NCI-H1930 (cell line): ENCODE measurements at regions not wholly inside any gene's neighbourhood (a gene's known extent, or its start where the extent isn't known, plus 50 kb on each side); places are given as distances from the start of the nearest gene placed in this dataset.

Experiments used
- DNase-seq, 2 experiments: peaks; one replicate each; lab custom pipeline; 2025; lab: John Stamatoyannopoulos, UW

DNA sequence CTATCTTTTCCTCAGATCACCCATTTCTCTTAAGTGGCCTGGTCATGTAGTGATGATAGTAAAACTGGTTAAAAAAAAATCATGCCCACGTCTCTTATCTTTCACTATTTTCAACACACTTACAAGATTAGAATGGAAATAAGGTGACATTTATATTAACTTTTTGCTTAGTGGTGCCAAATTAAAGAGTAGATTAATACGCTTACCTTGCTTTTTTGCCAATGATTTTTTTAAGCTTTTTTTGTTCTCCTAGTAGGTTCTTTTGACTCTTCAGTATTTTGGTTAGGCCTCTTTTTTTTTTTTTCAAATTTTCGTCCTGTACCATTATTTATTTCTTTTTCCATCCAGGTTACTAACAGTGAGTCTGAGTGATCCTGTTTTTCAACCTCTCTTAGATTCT, 147.9 kb downstream of the PTCSC3 start:
- DNase-seq, result no peak

DNA sequence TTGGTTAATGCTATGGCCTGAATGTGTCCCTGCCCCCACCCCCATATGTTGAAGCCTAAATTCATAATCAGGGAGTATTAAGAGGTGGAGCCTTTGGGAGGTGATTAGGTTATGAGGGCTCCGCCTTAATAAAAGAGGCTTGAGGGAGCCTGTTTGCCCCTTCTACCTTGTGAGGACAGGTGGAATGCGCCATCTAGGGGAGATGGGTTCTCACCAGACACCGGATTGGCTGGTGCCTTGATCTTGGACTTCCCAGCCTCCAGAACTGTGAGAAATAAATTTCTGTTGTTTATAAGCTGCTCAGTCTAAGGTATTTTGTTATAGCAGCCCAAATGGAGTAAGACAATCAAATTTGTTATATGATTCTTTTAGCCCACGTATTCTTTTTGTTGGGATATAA, 148.3 kb downstream of the PTCSC3 start:
- DNase-seq, result no peak

DNA sequence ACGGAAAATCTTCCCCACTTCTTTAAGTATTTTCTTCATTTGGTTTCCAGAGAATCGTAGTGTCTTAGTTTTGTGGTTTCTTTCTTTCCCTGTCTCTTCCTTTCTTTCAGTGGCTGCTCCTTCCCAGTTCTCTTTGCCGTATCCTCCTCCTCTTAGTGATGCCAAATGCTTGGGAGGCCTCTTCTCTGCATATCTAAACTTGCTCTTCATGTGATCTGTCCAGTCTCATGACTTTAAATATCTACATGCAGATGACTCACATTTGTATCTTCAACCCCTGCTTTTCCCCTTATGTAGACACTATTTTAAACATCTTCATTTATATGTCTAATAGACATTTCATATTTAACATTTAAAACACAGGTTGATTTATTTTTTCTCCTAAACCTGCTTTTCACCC, 149.2 kb downstream of the PTCSC3 start:
- DNase-seq, result no peak

DNA sequence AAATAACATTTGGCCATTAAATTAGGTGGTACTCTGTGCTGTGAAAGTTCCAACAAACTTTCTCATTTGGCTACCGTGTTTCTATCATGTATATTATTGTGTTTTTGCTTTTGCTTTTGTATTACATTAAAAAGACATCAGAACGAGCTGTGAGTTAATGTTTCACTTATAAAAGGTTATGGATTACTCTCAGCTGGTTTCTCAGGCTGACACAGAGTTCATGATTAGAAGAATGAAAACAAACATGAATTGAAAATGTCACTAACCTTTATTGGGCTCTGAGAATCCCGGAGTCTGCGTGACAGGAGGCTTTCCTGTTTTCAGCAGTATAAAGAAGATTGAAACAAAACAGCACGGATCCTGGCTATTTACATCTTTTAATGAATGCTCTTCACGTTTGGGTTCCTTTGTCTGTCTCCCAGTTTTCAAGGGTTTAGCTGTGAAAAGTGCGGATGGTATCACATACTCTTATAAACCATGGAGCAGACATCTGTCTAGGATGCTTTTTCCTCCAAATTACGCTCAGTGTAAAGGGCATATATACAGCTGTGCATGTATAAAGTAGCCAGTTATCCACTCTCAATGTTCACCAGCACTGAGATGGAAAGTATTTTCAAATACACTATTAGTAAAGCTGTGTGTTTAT, 153.6 kb downstream of the PTCSC3 start:
- peak; percentile 23 to 46 for DNase-seq

DNA sequence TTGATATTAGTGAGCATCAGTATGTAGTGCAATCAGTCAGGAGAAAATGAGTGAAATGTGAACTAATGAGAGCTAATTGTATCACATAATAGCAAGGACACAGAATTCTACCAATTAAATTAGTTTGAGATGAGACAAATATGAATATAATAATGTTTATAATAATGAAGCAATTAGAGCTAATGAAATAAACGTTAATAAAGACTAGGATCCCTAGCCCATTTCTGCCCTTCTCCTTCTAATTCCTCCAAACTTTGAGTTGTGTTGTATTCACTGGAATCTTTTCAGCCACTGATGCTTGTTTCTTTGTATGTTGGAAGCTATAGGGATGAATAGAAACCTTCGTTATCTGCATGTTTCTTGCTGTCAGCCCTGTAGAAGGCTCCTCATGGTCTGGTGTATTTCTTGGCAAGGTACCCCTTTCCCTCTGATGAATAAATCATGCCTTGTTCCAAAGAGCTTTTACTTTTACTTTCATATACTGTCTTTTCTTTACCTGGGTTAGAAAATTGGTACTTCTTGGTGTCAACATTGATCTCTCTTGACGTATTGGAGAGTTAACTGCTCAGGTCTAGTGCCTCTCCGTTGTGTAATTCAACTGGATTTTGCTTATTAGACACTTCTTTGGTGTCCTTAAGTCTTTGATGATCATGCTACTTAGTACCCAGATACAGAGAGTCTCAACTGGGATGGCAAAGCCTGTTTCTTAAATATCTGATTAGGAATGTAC, 154.8 kb downstream of the PTCSC3 start:
- no peak for DNase-seq

DNA sequence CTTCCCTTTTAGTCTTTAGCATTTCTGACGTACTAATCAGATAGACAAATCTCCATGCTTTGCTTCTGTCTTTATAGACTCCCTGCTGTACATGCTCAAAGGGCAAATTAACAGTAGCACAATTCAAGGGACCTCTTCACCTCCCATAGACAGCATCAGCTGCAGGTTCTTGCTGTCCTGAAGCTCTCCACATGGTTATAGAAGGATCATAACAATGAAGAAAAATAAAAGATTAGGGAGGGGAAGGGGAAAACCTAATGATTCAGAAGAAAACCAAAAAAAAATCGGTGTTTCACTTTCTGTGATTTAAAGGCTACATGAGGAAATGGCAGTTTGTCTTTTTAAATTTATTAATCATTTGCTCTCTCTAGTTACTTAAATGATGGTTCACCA, 155.5 kb downstream of the PTCSC3 start:
- DNase-seq, result peak in 1 of 2 experiments; percentile 87

DNA sequence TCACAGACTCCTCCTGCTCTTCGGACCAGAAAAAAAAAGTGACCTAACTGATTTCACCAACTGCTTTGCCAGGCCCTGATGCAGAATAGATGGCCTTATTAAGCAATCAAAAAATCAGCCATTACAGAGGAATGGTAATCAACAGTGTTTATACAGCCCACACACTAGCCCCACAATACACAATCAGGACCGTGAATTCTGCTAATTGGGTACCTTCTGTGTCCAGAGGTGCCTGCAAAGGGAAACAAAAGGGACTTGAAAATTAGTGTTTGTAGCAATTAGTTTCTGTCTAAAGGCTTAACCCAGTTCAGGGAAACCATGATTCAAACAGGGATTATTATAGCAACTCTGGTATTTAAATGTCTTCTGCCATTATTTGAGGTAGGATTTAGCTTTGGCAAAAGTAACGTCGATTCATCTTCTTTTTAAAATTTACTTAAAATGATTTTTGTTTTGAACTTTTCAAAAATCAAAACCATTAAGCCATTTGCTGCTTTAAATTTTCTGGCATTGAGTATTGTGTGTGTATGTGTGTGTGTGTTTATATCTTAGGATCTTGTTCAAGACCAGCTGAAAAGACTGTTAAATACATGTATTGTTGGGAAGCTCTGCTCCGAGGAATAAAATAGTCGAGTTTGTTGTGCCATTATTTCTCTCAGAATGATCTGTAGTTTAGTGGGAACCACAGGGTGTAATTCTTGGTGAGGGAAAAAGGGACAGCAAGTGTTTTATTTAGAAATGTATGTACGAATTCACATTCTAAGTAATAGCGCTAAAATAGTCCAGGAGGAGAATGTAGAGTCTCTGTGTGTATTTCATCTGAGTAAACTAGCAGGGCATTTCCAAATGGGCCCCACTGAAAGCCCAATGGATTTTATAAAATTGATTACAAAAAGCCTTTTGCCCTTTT, 156.1 kb downstream of the PTCSC3 start:
- DNase-seq, result peak; percentile 94 to 95

DNA sequence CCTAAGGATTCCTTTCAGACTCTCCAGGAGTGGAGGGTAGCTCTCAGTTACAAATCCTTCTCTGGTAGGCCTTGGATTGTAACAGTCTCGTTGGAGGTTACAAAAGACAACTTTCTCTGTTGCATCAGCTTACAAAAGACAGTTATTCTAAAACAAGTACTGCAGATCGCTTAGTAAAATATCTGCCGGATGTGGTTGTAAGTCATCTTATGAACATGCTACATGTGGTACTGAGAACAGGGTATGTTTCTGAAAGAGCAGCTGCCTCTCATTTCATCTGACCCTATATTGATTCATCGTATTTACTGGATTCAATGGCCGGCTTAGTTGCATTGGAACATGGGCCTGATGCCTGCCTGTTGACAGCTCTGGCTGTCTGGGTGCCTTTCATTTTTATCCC, 157.4 kb downstream of the PTCSC3 start:
- DNase-seq, result peak; percentile 52 to 64

DNA sequence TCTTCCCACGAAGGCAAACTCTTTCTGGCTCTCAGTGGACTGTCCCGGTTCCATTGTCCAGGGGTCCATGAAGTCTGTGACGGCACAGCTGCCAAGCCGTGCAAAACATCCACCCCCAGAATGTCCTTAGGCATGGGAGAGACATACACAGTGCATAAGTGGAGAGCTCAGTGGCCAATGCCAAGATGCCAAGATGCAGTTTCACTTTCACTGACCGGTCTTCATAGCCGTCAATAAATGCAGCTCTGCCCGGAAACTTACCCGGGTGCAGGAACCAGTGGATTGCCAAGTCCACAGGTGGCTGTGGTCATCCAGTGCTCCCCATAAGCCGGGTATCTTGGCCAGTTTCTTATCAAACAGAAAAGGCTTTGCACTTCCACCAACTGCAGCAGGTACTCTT, 162.3 kb downstream of the PTCSC3 start:
- no peak for DNase-seq

DNA sequence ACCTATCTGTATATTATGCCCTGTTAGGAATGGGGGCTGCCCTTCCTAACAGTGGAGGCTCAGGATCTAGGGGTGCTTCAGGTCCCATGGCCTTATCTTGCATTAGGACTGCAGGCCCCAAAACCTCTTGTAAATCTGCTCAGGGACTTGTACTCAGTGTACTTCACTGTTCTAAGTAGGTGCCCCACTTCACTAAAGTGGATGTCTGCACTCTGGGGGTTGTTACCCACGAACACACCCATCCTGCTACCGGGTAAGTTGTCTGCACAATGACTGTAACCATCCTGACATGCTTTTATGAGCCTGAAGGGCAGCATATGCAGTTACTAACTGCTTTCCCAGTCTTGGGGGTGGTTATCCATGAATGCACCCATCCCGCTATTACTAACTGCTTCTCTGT, 163.0 kb downstream of the PTCSC3 start:
- no peak for DNase-seq

DNA sequence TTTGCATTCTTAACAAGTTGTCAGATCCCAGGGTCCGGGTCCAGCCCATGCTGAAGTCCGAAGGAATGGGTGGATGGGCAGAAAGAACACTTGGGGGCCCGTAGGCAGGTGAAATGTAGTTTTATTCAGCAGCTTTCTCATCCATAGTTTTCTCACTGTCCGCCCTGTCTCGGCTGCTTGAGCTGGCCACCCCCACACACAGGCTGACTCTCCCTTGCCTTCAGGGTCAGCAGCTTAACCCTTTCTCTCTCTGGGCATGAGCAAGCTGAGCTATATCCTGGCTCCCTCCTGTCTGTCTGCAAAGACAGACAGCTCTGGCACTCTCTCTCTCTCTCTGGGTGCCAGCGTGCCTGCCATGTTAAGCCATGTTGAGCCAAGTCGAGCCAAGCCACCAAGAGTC, 163.9 kb downstream of the PTCSC3 start:
- no peak for DNase-seq

DNA sequence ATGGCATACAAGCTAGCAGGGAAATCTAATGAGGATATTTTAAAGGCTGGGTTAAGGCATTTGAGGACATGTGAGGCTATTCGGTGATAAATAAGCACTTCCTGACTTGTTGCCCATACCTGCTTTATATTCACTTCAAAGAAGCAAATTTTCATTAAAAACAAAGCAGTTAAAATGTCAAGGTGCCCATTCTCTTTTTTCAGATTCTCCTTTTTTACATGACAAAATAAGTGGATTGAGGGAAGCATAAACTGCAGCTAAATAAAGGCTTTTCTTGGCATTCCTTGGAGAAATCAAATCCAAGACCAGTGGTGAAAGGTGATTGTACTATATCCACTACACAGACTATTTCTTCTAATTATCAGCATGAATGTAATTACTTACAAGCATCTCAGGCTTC, 166.9 kb downstream of the PTCSC3 start:
- DNase-seq, result no peak

DNA sequence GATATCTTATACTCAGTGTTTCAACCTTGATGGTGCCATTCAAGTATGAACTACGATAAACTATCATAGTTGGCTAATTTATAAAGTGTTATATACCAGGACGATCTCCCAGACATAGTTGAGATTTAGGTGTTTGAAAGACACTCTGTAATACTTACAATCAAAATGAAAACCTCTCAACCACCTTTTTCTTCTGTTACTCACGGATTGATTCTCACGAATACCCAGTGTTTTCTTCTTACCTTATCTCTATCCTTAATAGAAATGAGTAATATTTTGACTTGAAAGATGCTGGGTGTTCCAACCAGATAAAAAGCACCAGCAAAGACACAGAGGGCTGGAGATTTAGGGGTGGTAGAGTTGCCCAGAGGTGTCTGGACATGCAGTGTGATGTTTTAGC, 169.9 kb downstream of the PTCSC3 start:
- no peak for DNase-seq

DNA sequence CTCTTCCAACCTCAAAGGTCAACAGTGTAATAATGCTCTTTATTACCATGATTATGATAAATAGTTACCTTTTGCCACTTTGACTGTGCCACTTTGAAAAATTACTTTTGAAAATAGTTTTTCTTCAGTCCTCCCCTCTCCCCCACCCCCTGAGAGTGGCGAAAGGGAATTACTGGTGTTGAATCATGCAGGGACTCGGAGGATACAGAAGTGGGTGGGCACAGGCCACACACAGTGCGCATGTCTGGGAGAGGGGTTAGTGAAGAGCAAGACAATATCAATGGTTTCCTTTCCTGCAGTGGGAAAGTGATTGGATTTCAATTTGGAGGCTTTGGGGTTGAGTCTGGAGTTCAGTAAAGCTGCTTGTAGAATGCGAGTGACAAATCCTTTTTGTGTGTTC, 170.9 kb downstream of the PTCSC3 start:
- DNase-seq, result no peak

DNA sequence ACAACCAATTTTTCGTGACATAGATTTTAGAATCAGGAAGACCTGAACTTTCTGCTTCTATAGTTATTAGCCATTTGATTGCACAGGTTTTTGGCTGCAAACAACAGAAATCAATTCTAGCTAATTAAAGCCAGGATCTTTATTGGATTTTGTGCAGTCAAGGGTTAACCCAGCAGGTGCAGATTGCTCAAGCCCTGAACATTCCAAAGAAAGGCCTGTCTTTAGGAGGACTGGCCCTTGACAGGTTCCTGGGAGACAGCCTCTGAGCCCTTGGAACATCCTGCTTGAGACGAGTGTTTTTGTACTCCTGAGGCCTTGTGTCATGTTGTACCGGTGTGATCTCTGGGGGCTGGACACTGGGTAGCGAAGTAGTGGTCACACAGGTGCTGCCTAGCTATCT, 174.6 kb downstream of the PTCSC3 start:
- DNase-seq, result no peak

DNA sequence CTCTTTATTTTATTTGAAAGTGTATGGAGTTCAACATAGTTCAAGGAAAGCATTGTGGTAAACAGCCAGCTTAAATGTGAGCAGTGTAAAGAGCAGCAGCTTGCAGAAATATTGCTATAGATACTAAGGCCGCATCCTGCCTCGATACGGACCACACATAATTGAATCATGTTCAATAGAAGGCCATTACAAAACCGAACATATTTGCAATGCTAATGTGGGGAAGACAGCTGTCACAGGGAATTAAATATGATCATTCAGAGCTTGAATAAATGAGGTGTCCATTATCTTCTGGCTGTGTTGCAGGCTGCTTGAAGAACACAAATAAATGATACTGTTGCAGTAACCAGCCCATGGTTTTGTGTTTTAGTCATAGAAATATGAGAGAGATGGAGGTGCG, 173.2 kb downstream of the BRMS1L start:
- DNase-seq, result peak in 1 of 2 experiments; percentile 63

DNA sequence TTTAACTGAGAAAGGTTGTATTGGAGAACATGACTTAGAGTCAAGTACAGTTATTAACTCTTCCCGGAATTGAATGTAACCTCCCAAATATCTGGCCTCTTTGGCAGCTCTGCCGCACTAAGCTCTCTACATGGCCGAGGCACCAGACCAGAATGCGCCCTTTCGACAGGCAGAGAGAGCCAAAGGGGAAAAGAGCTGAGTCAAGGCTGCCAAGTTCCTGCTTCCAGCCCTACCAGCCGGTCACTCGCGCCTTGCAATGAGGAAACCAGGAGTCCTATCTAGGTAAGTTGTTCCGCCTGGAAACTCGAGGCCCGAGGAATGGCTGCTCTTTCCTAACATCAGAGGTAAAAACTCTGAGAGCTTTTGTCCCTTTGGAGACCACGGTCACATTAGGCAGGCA, 172.2 kb downstream of the BRMS1L start:
- DNase-seq, result no peak

DNA sequence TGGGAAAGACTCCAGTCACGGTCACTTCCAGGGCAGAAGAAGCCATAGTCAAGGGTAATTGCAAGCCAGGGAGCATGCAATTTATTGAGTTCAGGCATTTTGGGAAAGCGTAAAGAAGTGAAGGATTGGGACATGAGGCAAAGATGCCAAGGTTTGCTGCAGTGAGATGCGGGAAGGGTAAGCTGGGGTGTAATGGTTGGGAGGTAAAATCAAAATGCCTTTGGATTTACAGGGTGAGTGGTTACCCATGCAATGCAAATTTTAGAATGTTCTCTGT, 167.5 kb downstream of the BRMS1L start:
- DNase-seq, result no peak

DNA sequence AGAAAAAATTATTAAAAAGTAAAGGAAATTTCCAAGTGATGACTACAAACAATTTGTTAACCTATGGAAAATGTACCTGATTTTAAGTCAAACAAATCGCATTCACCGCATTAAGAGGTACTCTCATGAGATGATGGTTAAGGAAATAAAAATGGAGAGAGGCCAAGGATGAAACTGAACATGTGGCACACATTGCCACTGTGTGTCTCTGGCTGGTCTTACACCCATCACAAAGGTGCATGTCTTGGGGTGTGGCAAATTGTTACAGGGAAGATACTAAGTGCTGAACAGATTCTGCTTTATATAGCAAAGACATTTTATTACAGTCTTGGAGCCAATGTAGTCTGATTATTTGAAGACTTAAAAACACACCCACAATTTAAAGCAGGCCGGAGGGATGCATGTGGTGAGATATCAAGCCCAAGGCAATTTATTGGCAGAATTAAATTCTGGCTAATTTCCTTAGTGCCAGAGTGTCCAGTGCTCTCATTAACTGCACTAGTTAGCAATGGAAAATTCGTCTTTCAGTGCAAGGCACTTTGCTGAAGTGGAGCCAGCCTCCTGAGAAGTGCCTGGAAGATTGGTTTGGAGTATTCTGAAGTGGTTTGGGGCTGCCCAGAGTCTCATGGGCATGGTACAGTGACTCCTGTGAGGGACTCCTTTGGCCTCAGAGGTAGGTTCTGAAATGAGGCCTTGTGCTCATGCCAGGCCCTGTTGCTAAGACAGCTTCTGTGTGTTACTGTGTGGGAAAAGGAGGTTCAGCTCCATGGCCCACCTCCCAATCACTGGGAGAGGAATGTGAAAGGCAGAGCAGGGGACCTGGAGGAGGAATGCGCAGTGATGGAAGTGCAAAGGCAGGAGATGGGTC, 166.9 kb downstream of the BRMS1L start:
- DNase-seq, result no peak

DNA sequence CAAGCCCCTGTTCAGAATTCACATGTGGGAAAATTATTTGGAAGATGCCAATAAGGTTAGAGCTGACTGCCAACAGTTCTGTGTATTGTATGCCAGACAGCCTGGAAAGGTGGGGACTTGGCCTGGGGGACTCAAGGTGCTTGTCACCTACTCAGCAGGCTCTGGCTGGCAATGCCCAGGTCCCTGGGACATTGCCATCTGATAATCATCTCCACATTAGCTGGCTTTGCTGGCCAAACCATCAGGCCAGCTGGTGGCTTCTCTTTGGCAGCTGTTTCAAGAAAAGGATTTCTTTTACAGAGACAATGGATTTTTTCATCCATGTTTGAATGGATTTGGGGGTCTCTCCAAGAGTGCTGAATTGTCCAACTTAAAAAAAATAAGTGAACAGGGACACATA, 165.2 kb downstream of the BRMS1L start:
- DNase-seq, result no peak

DNA sequence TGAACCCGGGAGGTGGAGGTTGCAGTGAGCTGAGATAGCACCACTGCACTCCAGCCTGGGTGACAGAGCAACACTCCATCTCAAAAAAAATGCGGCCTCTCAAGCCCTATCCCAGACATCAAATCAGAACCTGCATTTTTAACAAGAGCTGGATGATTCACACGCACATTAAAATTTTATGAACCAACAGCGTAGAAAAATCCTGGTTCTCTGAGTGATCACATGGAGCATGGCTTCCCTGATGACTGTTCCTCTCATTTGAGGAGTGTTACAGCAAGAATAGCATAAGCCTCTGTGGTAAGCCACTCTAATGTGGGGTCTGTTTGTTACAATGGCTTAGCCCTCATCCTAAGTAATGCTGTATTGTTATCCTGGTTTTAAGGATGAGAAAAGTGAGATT, 163.6 kb downstream of the BRMS1L start:
- no peak for DNase-seq

DNA sequence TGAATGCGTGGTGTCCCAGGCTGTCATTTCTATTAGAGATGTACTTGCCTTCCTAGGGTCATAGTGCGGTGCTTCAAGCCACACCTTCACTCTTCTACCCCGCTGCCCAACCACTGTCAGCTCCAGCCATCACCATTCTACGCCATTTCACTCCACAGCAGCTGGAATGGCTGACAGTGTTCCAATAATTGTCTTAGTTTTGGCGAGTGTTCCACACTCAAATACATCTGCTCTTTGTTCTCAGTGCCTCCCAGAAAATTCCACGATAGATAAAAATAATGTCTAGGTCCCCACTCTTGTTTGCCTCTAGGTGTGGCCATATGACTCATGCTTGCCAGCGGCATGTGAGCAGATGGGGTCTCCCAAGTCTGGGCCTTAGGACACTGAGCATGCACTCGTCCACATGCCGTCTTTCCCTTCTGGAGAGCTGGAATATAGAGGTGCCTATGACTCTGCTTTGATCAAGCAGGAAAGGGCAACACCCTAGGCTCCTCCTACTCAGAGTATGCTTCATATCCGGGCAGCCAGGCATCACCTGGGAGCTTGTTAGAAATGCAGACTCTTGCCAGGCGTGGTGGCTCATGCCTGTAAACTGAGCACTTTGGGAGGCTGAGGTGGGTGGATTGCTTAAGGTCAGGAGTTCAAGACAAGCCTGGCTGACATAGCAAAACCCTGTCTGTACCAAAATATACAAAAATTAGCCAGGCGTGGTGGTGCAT, 163.0 kb downstream of the BRMS1L start:
- DNase-seq, result no peak
